LoVo (cell line): ENCODE measurements at regions not wholly inside any gene's neighbourhood (a gene's known extent, or its start where the extent isn't known, plus 50 kb on each side); places are given as distances from the start of the nearest gene placed in this dataset.

Experiments
- DNase-seq: peaks from one replicate; pipeline ENCODE4 v3.0.0-alpha.2; 2016; ENCODE audit warnings: low spot score

DNA sequence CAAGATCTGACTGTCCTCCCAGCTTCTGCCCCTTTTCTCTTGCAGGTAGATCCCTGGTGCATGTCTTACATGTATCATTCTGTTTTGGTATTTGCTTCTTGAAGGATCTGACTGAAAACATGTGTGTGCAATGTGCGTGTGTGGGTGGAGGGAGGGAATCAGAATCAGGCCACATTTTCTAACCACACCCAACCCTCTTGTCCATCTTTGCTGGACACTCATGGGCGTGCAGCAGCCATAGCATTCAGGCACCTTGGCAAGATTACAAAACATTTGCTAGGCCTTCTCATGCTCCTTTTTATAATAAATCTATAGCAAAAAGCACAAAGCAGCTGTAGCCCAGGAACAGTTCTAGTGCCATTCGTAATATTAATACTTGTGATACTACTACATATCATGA lies 233.6 kb upstream of the E2F7 start:
- DNase-seq, result no peak

DNA sequence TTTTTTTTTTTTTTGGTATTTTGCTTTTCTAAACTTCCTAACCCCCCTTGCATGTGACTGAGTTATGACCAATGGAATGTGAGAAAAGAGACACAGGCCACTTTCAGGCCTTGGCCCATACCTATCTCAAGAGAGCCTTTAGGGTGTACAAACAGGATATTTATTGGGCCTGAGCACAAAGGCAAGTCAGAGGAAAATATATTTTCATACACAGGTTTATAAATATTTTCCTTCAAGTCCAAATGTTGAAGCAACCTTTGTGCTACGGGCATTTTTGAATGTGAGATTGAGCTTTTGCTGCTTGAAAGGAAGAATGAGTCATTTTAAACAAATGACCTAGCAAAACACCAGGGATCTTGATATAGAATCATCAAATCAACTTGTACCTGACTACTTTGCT lies 228.6 kb upstream of the E2F7 start:
- no peak for DNase-seq

DNA sequence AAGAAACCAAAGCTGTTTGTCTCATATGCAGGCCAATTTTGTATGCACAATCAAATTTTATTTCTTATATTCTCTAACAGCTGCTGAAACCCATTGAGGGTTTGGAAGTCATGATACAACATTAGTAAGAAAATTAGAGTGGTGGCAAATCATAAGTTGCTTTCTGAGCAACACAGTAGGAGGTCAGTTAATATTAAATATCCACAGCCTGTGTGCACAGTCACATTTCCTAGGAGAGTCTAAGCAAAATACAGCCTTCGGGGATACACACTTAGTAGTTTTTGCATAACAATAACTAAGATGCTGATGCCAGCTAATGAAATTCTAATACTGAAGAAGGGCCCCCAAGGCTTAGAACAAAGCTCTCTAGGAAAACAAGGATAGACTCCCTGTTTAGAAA lies 209.6 kb upstream of the E2F7 start:
- no peak for DNase-seq

DNA sequence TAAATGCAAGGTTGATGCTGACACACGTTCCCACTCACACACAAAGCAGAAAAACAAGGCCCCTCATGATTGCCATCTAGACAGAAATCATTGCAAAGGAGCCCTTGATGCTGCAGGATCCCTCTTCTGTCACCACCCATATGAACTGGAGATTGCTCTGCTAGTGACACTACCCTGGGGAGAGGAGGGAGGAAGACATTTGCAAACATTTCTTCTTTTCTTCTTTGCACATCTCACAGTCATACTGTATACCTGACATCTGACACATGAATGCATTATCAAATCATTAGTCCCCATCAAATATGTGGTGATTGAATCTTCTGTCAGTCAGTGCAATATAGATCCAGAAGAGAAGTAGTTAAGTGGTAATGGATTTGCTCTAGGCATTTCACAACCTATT lies 208.5 kb upstream of the E2F7 start:
- DNase-seq, result no peak

DNA sequence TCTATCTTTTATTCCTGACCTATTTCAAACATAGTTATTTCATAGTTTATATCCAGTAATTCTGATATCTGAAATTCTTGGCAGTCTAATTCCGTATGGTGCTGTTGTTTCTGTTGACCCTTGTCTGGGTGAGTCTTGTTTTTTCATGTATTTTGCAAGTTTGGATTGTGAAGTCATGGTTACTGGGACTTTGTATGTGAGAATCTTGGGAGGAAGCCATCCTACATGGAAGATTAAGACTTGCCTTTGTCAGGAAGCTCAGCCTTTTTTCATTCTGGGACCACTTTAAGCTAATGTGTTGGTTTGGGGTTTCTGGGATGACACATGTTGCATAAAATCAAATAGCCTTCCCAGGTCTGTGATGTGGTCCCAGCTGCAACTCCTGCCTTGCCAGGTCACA lies 191.6 kb upstream of the E2F7 start:
- no peak for DNase-seq

DNA sequence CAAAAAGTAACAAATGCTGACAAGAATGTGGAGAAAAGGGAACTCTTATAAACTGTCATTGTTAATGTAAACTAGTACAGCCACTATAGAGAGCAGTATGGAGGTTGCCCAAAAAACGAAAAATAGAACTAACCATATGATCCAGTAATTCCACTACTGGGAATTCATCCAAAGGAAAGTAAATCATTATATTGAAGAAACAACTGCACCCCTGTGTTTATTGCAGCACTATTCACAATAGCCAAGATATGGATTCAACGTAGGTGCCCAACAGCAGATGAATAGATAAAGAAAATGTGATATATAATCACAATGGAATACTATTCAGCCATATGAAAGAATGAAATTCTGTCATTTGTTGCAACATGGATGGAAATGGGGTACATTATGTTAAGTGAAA lies 188.0 kb upstream of the E2F7 start:
- DNase-seq, result no peak

DNA sequence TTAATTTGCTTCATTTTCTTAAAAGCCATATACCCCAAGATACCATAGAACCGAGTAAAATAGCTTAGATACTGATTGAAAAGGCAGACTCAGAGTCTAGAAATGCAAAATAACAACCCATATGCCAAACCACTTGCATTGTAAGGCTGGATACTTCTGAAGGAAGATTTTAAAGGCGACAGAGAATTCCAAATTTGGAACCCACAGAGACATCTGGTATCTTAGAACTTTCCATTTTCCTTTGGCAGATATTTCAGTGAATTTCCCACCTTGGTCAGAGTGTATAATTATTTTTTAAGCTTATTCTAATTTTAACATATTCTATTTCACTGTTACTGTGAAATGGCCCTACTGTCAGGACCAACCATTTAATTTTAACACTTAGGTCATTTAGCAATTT lies 186.4 kb upstream of the E2F7 start:
- DNase-seq, result no peak

DNA sequence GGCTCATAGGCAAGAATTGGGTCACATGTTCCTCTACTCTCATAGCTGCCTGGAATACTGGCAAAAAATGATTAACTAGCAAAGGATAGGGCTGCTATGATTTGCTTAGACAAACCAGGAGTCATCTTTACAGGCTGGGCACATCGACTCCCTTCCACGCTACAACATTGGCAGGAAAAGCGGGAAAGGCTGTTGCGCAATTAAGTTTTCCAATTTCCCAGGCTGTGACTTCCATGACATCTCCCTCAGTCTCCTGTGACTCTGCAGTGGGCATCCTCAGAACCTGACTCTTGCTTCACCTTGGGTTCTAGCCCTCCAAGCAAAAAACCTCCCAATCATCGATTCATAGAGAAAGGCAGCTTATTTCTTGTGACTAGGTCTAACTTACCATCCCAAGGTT lies 184.5 kb upstream of the E2F7 start:
- DNase-seq, result no peak

DNA sequence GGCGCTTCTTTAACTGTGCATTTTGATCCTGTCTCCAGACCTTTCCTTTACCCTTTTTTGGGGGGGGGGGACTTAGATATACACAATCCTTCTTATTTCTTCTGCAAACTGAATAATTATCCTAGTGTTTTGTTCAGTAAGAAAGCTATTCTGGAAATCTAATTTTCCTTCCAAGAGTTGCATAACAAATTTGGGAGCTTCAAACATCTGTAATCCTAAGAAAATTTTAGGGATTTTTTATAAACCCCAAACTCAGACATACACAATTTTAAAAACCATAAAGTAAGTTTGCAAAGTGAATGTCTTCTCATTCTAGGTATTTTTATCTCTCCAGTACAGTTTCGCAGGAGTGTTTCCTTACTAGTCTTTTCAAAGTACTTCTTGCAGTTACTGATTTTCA lies 182.7 kb upstream of the E2F7 start:
- no peak for DNase-seq

DNA sequence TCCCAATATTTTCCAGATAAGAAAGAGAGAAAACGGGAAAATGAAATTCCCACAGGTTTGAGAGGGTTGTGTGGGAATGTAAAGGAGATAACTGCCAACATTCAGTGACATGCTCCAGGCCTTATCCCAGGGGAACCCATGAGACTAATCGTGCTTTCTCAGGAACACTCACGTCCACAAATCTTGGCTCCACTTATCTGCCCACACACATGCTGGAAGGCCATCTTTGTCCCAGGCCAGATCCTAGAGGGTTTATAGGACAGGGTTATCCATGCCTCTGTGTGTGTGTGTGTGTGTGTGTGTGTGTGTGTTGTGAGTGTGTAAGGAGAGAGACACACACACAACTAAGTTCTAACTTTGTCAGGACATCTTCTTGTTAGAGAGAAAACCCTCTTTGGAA lies 182.2 kb upstream of the E2F7 start:
- no peak for DNase-seq

DNA sequence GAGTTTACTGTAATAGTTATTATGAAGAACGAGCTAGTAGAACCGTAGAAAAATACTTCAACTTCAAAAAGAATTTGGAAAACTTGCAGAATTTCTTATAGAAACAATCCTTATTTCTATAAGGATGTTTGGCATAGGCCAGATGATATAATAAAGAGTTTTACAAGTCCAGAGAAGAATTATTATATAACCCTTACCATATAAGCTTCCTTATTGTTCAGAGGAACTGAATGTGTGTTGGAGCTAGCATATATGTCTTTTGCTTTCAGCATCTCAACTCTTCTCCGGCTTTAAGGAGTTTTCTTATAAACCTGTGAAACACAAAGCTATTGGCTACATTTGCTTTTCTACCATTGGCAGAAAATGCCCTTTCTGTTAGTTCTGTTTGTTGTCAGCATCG lies 178.0 kb upstream of the E2F7 start:
- DNase-seq, result no peak

DNA sequence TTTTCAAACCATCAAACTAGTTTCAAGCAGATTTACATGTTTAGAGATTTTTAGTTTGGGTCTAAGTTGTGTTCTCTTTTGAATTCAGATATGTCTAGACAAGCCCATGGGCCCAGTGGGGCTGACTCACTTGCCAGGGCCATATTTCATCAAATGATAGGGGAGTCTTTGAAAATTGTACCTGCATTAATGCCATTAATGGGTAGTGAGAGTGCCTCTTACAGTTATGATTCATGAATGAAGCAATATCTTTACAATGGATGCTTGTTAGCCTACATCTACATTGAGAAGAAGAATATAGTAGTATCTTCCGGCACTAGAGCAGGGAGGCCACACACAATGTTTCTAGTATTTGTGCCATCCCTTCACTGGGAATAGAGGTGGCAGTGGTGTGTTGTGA lies 174.2 kb upstream of the E2F7 start:
- DNase-seq, result no peak

DNA sequence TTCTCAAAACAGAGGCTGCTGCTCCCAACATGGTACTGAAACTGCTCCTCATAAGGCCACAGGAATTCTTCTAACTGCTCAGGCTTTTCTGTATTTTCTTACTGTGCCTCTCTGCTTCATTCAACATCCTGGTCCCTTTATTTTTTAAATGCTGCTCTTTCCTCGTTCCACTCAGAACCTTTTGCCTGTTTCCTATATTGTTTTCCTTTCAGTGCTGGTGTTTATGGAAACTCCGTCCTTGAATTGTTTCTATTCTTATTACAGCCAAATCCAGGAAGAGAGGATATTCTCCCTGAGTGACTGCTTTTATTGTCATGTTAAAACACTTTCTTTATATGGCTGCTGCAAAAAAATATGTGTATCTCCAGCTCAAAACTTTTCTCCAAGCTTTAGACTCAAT lies 173.0 kb upstream of the E2F7 start:
- no peak for DNase-seq

DNA sequence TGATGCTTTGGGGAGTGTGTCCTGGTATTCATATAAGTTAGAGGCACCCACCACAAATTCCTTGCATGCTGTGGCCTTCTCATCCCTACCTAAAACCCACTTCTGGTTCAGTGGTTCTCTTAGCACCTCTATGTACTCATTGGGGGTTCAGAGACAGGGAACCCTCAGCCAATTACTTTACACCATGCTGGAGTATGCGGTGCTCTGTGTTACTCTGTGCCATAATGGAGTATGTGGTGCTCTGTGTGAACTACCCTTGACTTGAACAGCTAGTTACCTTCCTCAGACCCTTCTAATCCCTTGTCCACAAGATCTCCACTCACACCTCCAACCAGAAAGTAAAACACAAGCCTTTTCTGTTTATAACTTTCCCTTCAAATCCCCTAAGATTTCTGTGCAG lies 172.5 kb upstream of the E2F7 start:
- DNase-seq, result no peak

DNA sequence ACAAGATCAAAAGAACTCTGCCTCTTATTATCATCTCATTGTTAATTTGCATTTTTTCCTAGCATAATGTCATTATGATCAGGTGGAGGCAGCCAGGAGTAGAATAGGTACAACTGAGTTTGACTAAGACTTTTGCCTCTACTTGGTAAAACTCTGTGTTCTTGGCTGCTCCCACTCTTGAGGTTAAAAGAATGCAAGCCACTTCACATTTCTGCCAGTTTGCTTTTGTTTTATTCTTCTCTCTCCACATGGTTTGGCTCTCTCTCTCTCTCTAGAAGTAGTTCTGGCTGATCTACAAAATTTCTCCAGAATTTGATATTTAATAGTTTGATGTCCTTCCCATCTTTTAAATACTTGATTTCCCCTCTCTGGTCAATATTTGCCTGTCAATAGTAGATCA lies 170.7 kb upstream of the E2F7 start:
- no peak for DNase-seq

DNA sequence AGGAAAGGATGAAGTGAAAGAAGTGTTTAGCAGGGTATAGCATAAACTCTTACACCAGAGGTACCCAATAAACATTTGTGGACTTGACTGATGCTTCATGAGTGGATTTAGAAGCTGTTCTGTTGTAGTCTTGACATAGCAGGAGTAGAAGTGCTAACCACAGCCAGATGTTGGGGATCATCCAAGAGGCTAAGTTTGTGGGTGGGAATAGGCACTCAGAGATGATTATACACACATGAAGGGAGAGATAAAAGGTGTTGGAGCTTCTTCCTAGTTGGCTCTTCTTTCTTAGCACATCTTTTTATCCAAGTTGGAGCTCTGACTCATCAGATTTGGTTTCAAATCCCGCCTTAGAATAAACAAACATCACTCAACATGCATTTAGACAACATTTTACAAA lies 166.7 kb upstream of the E2F7 start:
- no peak for DNase-seq

DNA sequence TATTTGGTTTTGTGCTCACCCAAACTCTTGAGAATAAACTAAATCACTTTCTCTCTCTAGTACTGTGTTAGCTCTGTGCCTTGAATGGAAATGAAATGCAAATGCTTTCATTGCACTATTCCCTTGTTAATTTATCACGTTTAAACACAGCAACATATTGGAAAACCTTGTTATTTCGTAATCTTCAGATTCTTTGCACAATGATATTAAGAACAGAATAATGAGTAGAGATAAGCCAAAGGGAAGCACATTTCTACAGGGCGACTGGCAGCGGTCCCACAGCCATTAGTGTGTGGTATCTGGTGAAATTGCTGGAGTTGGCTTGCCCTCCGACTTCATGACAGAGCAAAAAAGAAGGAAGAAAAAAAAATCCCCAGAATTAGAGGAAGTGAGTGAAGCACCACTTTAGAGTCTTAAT lies 166.1 kb upstream of the E2F7 start:
- no peak for DNase-seq

DNA sequence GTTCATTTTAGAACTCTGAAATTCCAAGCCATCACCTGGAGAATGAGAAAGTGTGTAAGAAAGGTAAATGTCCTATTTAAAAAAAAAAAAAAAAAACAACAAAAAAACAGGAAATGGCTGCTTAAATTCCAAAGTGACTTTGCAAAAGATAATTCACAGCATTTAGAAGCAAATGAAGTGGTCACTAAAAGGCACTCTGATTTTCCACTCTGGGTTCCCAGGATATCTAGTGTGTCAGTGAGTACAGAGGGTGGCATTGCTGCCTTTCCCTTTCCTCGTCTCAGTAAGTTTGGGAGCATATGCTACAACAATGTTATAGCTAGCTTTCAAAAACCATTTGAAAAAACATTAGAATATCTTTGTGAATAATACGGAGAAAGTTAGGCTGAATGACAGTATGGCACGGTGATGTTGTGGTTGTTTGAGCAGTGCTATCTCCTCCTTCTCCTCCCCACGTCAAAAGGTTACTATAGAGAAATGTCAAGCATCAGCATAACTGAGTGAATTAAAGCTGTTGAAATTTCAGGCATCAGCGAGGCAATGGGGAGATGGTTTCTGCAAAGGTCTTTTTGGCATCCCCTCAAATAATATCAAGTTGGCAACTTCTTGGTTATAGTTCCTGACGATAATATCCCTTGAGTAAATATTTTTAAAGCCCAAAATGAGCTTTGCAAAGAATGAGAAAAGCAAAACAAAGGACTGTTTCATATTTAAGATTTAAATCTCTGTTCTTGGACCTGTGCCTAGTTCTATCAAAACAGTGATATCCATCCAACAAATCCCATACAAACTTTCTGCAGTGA lies 164.5 kb upstream of the E2F7 start:
- DNase-seq, result no peak

DNA sequence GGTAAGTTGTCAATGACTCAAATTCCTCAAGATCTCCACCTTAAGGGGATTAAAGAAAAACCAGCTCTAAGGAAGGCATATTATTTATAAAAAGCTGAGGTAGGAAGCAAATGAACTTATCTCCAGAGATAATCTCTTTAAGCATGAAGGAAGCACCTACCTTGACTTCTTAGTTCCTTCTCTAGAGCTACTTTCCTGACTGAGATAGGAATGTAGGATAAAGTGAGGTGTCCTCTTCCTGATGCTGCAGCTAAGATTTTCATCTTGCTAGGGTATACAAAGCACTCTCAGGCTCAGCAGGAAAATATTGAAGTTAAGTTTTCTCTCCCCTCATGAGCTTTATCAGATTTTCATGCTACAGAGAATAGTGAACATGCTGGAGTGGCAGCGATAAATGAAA lies 163.0 kb upstream of the E2F7 start:
- no peak for DNase-seq

DNA sequence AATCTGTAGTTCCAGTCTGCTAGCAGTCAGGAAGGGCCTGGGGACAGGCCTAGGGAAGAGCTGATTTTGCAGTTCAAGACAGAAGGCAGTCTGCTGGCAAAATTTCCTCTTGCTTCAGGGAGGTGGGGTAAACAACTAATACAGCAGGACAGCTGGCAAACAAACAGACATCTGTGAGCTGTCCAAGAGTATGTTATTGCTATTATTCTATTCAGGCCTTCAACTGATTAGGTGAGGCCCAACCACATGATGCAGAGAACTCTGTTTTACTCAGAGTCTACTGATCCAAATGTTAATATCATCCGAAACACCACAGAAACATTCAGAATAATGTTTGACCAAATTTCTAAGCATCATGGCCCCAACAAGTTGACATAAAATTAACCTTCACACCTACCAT lies 161.0 kb upstream of the E2F7 start:
- no peak for DNase-seq

DNA sequence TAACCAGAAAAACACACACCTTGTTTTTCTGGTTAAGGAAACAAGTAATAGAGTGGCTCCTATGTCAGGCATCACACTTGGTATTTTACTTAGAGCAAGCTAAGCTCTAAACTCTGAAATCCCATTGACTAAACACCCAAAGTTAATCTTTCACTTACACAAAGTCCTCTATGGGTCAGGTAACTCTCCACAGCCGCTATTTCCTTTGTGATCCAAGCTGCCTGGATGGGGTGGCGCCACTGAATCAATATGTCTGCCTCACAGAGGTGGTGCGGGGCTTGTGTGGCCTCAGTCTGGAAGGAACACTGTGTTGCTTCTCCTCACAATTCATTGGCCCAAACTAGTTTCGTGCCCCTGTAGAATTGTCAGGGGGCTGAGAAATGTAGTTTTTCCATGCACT lies 160.0 kb upstream of the E2F7 start:
- no peak for DNase-seq

DNA sequence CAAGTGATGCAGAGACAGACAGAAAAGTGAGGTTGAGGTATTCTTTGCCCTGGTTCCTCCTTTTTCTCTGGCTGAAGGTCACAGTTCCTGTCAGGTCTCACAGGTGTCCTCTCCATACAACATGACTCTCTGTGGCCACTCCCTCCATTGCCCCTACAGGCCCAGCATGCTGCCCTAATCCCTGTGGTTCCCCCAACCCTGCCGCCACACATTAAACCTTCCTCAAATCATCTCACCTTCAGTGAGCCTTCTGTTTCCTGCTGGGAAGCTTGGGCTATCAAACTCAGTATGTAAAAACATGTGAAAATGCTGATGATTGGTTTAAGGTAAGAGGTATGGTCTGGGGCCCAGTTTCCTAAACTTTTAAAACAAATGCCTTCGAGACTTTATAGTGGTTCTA lies 159.0 kb upstream of the E2F7 start:
- DNase-seq, result no peak

DNA sequence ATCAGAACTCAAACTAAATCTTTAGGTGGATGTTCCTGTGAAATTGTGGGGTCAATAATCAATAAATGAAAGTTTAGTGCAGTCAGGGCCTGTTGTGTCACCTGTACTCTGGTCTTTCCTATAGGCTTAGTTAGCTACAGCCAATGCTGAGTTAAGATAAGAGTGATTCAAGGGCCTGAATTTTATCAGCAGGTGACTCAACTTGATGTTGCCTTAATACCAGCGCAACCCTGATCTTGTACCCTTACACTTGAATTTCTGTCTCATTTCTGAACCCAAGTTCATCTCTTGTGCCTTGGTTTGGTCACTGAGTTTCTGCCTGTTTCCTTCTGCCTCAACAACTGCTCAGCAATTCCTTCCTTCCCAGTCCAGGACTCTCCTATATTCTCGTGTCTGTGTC lies 157.0 kb upstream of the E2F7 start:
- no peak for DNase-seq

DNA sequence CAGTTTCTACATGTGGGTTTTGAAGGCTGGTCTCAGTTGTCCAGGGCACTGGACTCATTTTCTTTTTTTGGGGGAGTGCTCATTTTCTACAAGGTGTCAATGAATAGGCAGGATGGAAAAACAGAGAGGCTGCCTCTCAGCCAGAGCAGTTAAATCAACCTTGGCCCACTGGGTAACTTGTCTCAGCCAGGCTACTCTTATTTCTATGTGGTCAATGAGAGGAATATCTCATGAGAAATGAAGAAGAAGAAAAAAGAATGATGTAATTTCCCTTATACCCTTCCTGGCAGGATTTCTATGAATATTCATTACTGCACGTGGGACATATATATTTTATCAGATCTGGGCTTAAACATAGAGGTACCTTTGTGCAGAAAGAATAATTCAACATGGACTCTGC lies 155.2 kb upstream of the E2F7 start:
- no peak for DNase-seq

DNA sequence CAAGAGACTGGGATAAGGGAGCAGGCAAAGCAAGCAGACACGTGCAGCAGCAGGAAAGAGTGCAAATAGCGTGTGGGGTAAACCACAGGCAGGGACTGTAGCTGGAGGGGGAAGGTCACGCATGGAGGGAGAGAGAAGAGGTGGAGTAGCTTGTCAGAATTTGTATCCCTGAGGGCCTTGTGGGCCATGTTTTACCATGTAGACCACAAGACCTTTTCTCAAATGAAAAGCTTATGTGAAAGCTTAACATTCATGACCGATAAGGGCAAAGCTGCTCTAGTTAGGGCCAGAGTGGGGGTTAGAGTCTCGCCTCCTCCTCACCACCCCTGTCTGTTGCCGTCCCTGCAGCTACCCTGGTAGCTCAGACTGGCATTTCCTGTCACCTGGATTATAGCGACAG lies 152.9 kb upstream of the E2F7 start:
- DNase-seq, result no peak
